ENCODE measurements at regions not wholly inside any gene's neighbourhood (a gene's known extent, or its start where the extent isn't known, plus 50 kb on each side); places are given as distances from the start of the nearest gene placed in this dataset.

DNA sequence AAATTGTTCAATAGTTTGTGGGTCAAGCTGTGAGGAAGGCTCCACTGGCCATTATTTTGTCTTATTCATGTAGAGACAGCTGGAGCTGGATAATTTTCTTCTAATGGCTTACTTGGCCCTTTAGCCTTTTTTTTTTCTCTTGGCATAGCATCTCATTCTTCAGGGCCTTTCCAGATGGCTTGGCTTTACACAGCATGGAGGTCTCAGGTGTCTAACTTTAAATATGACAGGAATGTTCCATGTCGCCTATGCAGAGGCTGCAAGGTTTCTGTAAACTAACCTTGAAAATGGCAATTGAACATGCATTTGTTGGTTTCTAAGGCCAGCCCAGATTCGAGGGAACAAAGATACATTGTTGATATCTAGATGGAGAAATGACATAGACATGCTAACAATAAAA, 247.9 kb upstream of the CNTN5 start:
- POLR2A ChIA-PET (ENCODE audit: unreplicated experiment) = no interaction called here
- Histone ChIP-seq H3K27ac (ENCODE audit: low read length) (no peak overlapping the region), H3K9me3 (ENCODE audit: low read length) (0 out of 2 replicates have a peak, but pooled peaks cover 6% of the 10 kb centered on the region), H3K36me3 (ENCODE audit: low read depth, low read length) (no peaks in the 10 kb centered on the region), H3K9ac (ENCODE audit: low read length) (no peak overlapping the region), H3F3A (ENCODE audit: low read length, unreplicated experiment) (no peaks in the 10 kb centered on the region), H4K20me1 (ENCODE audit: low read length) (no peaks in the 10 kb centered on the region), H3K4me2 (ENCODE audit: low read length) (no peak overlapping the region), H3K79me2 (ENCODE audit: low read length) (no peaks in the 10 kb centered on the region), H3K4me1 (ENCODE audit: insufficient read depth, low read length) (no peaks in the 10 kb centered on the region), H3K9me2 (replicated peaks; ENCODE audit: low read length) (no peaks in the 10 kb centered on the region), H3K27me3 (ENCODE audit: low read length) (no peaks in the 10 kb centered on the region), H3K4me3 (ENCODE audit: low read length) (no peak overlapping the region), H2AFZ (ENCODE audit: low read length) (no peak overlapping the region)
- no peak for TF ChIP-seq EZH2 (IDR thresholded peaks at IDR 0.05; ENCODE audit: low read length, unreplicated experiment)
- TF ChIP-seq EZH2phosphoT487 (IDR thresholded peaks at IDR 0.05; ENCODE audit: borderline replicate concordance, low read length) = no peak
- TF ChIP-seq, protein P1, sequence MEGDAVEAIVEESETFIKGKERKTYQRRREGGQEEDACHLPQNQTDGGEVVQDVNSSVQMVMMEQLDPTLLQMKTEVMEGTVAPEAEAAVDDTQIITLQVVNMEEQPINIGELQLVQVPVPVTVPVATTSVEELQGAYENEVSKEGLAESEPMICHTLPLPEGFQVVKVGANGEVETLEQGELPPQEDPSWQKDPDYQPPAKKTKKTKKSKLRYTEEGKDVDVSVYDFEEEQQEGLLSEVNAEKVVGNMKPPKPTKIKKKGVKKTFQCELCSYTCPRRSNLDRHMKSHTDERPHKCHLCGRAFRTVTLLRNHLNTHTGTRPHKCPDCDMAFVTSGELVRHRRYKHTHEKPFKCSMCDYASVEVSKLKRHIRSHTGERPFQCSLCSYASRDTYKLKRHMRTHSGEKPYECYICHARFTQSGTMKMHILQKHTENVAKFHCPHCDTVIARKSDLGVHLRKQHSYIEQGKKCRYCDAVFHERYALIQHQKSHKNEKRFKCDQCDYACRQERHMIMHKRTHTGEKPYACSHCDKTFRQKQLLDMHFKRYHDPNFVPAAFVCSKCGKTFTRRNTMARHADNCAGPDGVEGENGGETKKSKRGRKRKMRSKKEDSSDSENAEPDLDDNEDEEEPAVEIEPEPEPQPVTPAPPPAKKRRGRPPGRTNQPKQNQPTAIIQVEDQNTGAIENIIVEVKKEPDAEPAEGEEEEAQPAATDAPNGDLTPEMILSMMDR (conservative IDR thresholded peaks at IDR 0.05; ENCODE audit: low read depth, low read length) = no peak
- CTCF ChIA-PET = no interaction called here
- ATAC-seq (no peak), DNase-seq (no peak)
- intact Hi-C loops (cut with micrococcal nuclease) = no loop called here
- BruUV-seq (replicated peaks) = no TSS peak

DNA sequence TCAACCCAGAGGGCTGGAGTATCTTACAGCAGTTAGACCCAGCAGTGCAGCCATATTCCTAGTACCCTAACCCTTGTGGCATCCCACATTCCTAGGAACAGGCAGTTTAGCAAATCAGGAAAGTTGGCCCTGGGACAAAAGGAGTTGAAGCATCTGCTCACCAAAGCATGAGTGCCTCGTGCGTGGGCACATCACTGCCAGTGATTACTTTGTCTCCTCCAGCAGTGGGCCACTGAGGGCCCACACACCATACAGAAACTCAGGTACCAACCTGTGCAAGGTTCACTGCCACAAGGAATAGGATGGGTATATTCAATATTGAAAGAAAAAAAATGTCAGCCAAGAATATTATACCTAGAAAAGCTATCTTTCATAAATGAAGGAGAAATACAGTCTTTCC, 227.5 kb upstream of the CNTN5 start:
- no peak for TF ChIP-seq EZH2phosphoT487 (IDR thresholded peaks at IDR 0.05; ENCODE audit: borderline replicate concordance, low read length)
- no peak for TF ChIP-seq EZH2 (IDR thresholded peaks at IDR 0.05; ENCODE audit: low read length, unreplicated experiment)
- TF ChIP-seq, protein P1 (conservative IDR thresholded peaks at IDR 0.05; ENCODE audit: low read depth, low read length) = no peak
- peaks cover 16% of the 10 kb centered on the region for H3K9me3 ChIP-seq (ENCODE audit: low read length)
- H3K9me2 ChIP-seq (replicated peaks; ENCODE audit: low read length) = no peaks in the 10 kb centered on the region
- H2AFZ ChIP-seq (ENCODE audit: low read length) = no peak overlapping the region
- no peaks in the 10 kb centered on the region for H3F3A ChIP-seq (ENCODE audit: low read length, unreplicated experiment)
- H3K4me2 ChIP-seq (ENCODE audit: low read length) = no peak overlapping the region
- H3K36me3 ChIP-seq (ENCODE audit: low read depth, low read length) = no peaks in the 10 kb centered on the region
- H3K27ac ChIP-seq (ENCODE audit: low read length) = no peak overlapping the region
- no peaks in the 10 kb centered on the region for H3K27me3 ChIP-seq (ENCODE audit: low read length)
- DNase-seq (no peak), ATAC-seq (no peak)
- H3K9ac ChIP-seq (ENCODE audit: low read length) = no peak overlapping the region
- intact Hi-C loops (cut with micrococcal nuclease) = no loop called here
- BruUV-seq (replicated peaks) = no TSS peak
- no peaks in the 10 kb centered on the region for H4K20me1 ChIP-seq (ENCODE audit: low read length)
- H3K4me1 ChIP-seq (ENCODE audit: insufficient read depth, low read length) = no peaks in the 10 kb centered on the region
- H3K4me3 ChIP-seq (ENCODE audit: low read length) = no peak overlapping the region
- CTCF ChIA-PET = no interaction called here
- POLR2A ChIA-PET (ENCODE audit: unreplicated experiment) = no interaction called here
- H3K79me2 ChIP-seq (ENCODE audit: low read length) = no peaks in the 10 kb centered on the region

DNA sequence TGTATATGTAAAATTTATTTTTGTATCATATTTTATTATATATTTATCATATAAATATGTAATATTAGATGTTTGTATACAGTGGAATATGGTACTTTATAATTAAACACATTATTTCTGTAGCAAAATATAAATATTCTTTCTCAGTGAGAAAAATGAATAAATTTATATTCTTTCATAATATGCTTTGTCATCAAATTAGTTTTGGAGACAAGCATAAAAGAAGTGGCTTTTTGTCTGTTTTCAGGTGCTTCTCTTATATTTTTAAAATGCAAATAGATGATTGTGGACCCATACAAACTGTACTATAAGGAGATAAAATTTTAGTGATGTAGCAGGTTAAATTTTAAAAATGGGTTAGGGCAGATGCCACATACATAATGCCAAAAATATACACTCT, 222.4 kb upstream of the CNTN5 start:
- Histone ChIP-seq H3K4me2 (ENCODE audit: low read length) (no peak overlapping the region), H3K4me1 (ENCODE audit: insufficient read depth, low read length) (no peaks in the 10 kb centered on the region), H3K9me3 (ENCODE audit: low read length) (peaks cover 12% of the 10 kb centered on the region), H4K20me1 (ENCODE audit: low read length) (no peaks in the 10 kb centered on the region), H3K27me3 (ENCODE audit: low read length) (no peaks in the 10 kb centered on the region), H3K79me2 (ENCODE audit: low read length) (no peaks in the 10 kb centered on the region), H3K9ac (ENCODE audit: low read length) (no peak overlapping the region), H3K36me3 (ENCODE audit: low read depth, low read length) (no peaks in the 10 kb centered on the region), H3F3A (ENCODE audit: low read length, unreplicated experiment) (no peaks in the 10 kb centered on the region), H3K4me3 (ENCODE audit: low read length) (no peak overlapping the region), H2AFZ (ENCODE audit: low read length) (no peak overlapping the region), H3K9me2 (replicated peaks; ENCODE audit: low read length) (no peaks in the 10 kb centered on the region), H3K27ac (ENCODE audit: low read length) (no peak overlapping the region)
- TF ChIP-seq, protein P1 (conservative IDR thresholded peaks at IDR 0.05; ENCODE audit: low read depth, low read length) = no peak
- TF ChIP-seq EZH2 (IDR thresholded peaks at IDR 0.05; ENCODE audit: low read length, unreplicated experiment) (no peak), EZH2phosphoT487 (IDR thresholded peaks at IDR 0.05; ENCODE audit: borderline replicate concordance, low read length) (no peak)
- ChIA-PET POLR2A (ENCODE audit: unreplicated experiment) (no interaction called here), CTCF (no interaction called here)
- no peak for ATAC-seq
- DNase-seq = no peak
- intact Hi-C loops (cut with micrococcal nuclease) = no loop called here
- no TSS peak for BruUV-seq (replicated peaks)
